Calu3 (cell line): ENCODE measurements at regions not wholly inside any gene's neighbourhood (a gene's known extent, or its start where the extent isn't known, plus 50 kb on each side); places are given as distances from the start of the nearest gene placed in this dataset.

ENCODE experiments used
- BruUV-seq: library from RNA; stranded (reverse); fragments of 400-500 nt; replicated peaks from 2 replicates; lab custom pipeline; 2021; lab: Mats Ljungman, UMichigan
- CTCF ChIA-PET: fragments of 300-600 bp; sonication (Branson Sonifier 250); formaldehyde crosslinking; loops from one replicate; lab custom pipeline; 2022; ENCODE audit warnings: antibody characterized with exemption; lab: Charles Lee
- DNase-seq: peaks from one replicate; pipeline ENCODE4 v3.0.0; 2022
- H3K27ac Mint-ChIP-seq: one replicate; pipeline ENCODE4 v1.8.0; 2022; ENCODE audit warnings: mixed read lengths; ENCODE audit not compliant: unreplicated experiment
- H3K27me3 Mint-ChIP-seq: one replicate; pipeline ENCODE4 v1.8.0; 2022; ENCODE audit warnings: mixed read lengths; ENCODE audit not compliant: unreplicated experiment
- H3K36me3 Mint-ChIP-seq: one replicate; pipeline ENCODE4 v1.8.0; 2022; ENCODE audit warnings: mild to moderate bottlenecking, moderate library complexity, mixed read lengths; ENCODE audit not compliant: insufficient read depth, unreplicated experiment
- H3K4me1 Mint-ChIP-seq: one replicate; pipeline ENCODE4 v1.8.0; 2022; ENCODE audit warnings: mild to moderate bottlenecking, low read depth, mixed read lengths; ENCODE audit not compliant: unreplicated experiment
- H3K4me3 Mint-ChIP-seq: one replicate; pipeline ENCODE4 v1.8.0; 2022; ENCODE audit warnings: mild to moderate bottlenecking, low read depth, moderate library complexity, mixed read lengths; ENCODE audit not compliant: unreplicated experiment
- H3K9me3 Mint-ChIP-seq: one replicate; pipeline ENCODE4 v1.8.0; 2022; ENCODE audit warnings: low read depth, mixed read lengths; ENCODE audit not compliant: unreplicated experiment
- CTCF ChIP-seq: fragments of 200-600 bp; IDR thresholded peaks from one replicate; pipeline ENCODE4 v1.8.0; 2022; ENCODE audit warnings: antibody characterized with exemption; ENCODE audit not compliant: unreplicated experiment
- intact Hi-C: fragments of 100-400 bp; cut with micrococcal nuclease; formaldehyde crosslinking; loops from one replicate; pipeline ENCODE4 v1.10.0; 2022; ENCODE audit not compliant: unreplicated experiment

DNA sequence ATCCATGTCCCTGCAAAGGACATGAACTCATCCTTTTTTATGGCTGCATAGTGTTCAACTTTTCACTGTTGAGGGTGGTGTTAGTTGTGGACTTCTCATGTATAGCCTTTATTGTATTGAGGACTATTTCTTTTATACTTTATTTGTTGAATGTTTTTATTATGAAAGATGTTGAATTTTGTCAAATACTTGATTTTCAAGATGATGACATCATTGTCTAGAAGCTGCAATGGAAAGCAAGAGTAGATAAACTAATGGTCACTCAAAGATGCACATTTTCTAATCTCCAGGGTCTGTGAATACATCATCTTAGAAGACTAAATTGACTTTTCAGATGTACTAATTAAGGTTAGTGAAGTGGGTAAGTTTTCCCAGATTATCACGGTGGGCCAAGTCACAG, 1117.0 kb downstream of the DSC3 start:
- TF ChIP-seq CTCF: no peak
- DNase-seq: no peak
- Mint-ChIP-seq H3K36me3 (no peaks in the 10 kb centered on the region), H3K27ac (no peak overlapping the region), H3K27me3 (no peaks in the 10 kb centered on the region), H3K9me3 (no peaks in the 10 kb centered on the region), H3K4me1 (no peaks in the 10 kb centered on the region), H3K4me3 (no peak overlapping the region)
- BruUV-seq: no TSS peak
- intact Hi-C loops: loop anchor here (10.0 kb wide), 1 partner anchor 61 kb away; no protein-coding TSS in a partner anchor
- CTCF ChIA-PET: no interaction called here

- TF ChIP-seq CTCF: no peak
- H3K4me1 Mint-ChIP-seq: peaks cover 6% of the 10 kb centered on the region
- CTCF ChIA-PET: no interaction called here
- no TSS peak for BruUV-seq
- no peak overlapping the region for H3K27ac Mint-ChIP-seq
- no peaks in the 10 kb centered on the region for H3K36me3 Mint-ChIP-seq
- no peaks in the 10 kb centered on the region for H3K27me3 Mint-ChIP-seq
- DNase-seq: no peak
- H3K9me3 Mint-ChIP-seq: peaks cover 3% of the 10 kb centered on the region
- intact Hi-C loops: no loop called here
- H3K4me3 Mint-ChIP-seq: no peak overlapping the region
Measured at GRCh38 chr18:29912351-29912750, 1130.2 kb downstream of the DSC3 start.

- Mint-ChIP-seq H3K4me3 (no peak overlapping the region), H3K27ac (no peak overlapping the region), H3K9me3 (peaks cover 2% of the 10 kb centered on the region), H3K36me3 (no peaks in the 10 kb centered on the region), H3K4me1 (no peaks in the 10 kb centered on the region), H3K27me3 (no peaks in the 10 kb centered on the region)
- TF ChIP-seq CTCF: peak; percentile 79
- BruUV-seq: no TSS peak
- DNase-seq: no peak
- CTCF ChIA-PET: no interaction called here
- intact Hi-C loops: loop anchor here (1.0 kb wide), 1 partner anchor 378 kb away; no protein-coding TSS in a partner anchor
Measured at GRCh38 chr18:29892960-29893558, 1149.5 kb downstream of the DSC3 start.

GRCh38 chr18:29883114-29883513, 1159.4 kb downstream of the DSC3 start:
- no peak overlapping the region for H3K27ac Mint-ChIP-seq
- H3K4me3 Mint-ChIP-seq: no peak overlapping the region
- intact Hi-C loops: no loop called here
- TF ChIP-seq CTCF: no peak
- no peaks in the 10 kb centered on the region for H3K4me1 Mint-ChIP-seq
- H3K9me3 Mint-ChIP-seq: peaks cover 3% of the 10 kb centered on the region
- H3K36me3 Mint-ChIP-seq: no peaks in the 10 kb centered on the region
- H3K27me3 Mint-ChIP-seq: no peaks in the 10 kb centered on the region
- DNase-seq: no peak
- CTCF ChIA-PET: no interaction called here
- no TSS peak for BruUV-seq
